PC-3 (cell line): ENCODE measurements at regions not wholly inside any gene's neighbourhood (a gene's known extent, or its start where the extent isn't known, plus 50 kb on each side); places are given as distances from the start of the nearest gene placed in this dataset.

Experiments used
- ATAC-seq: fragments of 200-7000 bp; cut with Tn5 transposase; 2 replicates; pipeline ENCODE4 v1.9.1; 2020; ENCODE audit warnings: mild to moderate bottlenecking, moderate library complexity
- BruUV-seq: library from RNA; stranded (reverse); fragments of 400-500 nt; replicated peaks from 2 replicates; lab custom pipeline; 2021; lab: Mats Ljungman, UMichigan
- CTCF ChIA-PET: fragments of 300-600 bp; sonication (Branson Sonifier 250); formaldehyde crosslinking; loops from one replicate; lab custom pipeline; 2022; ENCODE audit warnings: antibody characterized with exemption; lab: Charles Lee
- POLR2A ChIA-PET: fragments of 300-600 bp; sonication (Branson Sonifier 250); formaldehyde crosslinking; loops from one replicate; lab custom pipeline; 2022; ENCODE audit warnings: antibody characterized with exemption; ENCODE audit not compliant: unreplicated experiment; lab: Charles Lee
- DNase-seq: peaks from one replicate; pipeline ENCODE4 v3.0.0-alpha.2; 2015
- H2AFZ ChIP-seq: fragments of 300-600 bp; sonication (generic); 2 replicates; pipeline ENCODE4 v1.6.0; 2016; ENCODE audit warnings: antibody characterized with exemption, low read length
- H3F3A ChIP-seq: fragments of 300-600 bp; sonication (generic); one replicate; pipeline ENCODE4 v1.6.0; 2017; ENCODE audit warnings: antibody characterized with exemption, low read length, control low read depth, mild to moderate bottlenecking; ENCODE audit not compliant: unreplicated experiment
- H3K27ac ChIP-seq: fragments of 300-600 bp; sonication (generic); 2 replicates; pipeline ENCODE4 v1.5.1; 2016; ENCODE audit warnings: mild to moderate bottlenecking, low read length
- H3K27me3 ChIP-seq: fragments of 300-600 bp; sonication (generic); 2 replicates; pipeline ENCODE4 v1.6.1; 2016; ENCODE audit warnings: low read length, mixed read lengths
- H3K36me3 ChIP-seq: fragments of 300-600 bp; sonication (generic); 2 replicates; pipeline ENCODE4 v1.6.1; 2016; ENCODE audit warnings: low read depth, mixed run types, low read length, mixed read lengths
- H3K4me1 ChIP-seq: fragments of 300-600 bp; sonication (generic); 2 replicates; pipeline ENCODE4 v1.5.1; 2016; ENCODE audit warnings: low read length; ENCODE audit not compliant: insufficient read depth
- H3K4me2 ChIP-seq: fragments of 300-600 bp; sonication (generic); 2 replicates; pipeline ENCODE4 v1.6.0; 2016; ENCODE audit warnings: low read length
- H3K4me3 ChIP-seq: fragments of 300-600 bp; sonication (generic); 2 replicates; pipeline ENCODE4 v1.5.1; 2016; ENCODE audit warnings: mild to moderate bottlenecking, low read length, mixed read lengths
- H3K79me2 ChIP-seq: fragments of 300-600 bp; sonication (generic); 2 replicates; pipeline ENCODE4 v1.6.1; 2017; ENCODE audit warnings: low read length, mixed read lengths
- H3K9ac ChIP-seq: fragments of 300-600 bp; sonication (generic); 2 replicates; pipeline ENCODE4 v1.6.0; 2016; ENCODE audit warnings: mild to moderate bottlenecking, low read length
- H3K9me2 ChIP-seq: fragments of 300-600 bp; sonication (generic); replicated peaks from 2 replicates; pipeline ENCODE4 v1.6.1; 2016; ENCODE audit warnings: mixed run types, low read length, mixed read lengths
- H3K9me3 ChIP-seq: fragments of 300-600 bp; sonication (generic); 2 replicates; pipeline ENCODE4 v1.6.1; 2016; ENCODE audit warnings: low read length, mixed read lengths
- H4K20me1 ChIP-seq: fragments of 300-600 bp; sonication (generic); 2 replicates; pipeline ENCODE4 v1.6.1; 2016; ENCODE audit warnings: low read length, mixed read lengths
- EZH2 ChIP-seq: fragments of 300-600 bp; sonication (generic); IDR thresholded peaks from one replicate; pipeline ENCODE4 v1.6.1; 2017; ENCODE audit warnings: antibody characterized with exemption, mild to moderate bottlenecking, low read length; ENCODE audit not compliant: unreplicated experiment
- EZH2phosphoT487 ChIP-seq: fragments of 300-600 bp; sonication (generic); IDR thresholded peaks from 2 replicates; pipeline ENCODE4 v1.6.1; 2018; ENCODE audit warnings: mild to moderate bottlenecking, antibody characterized with exemption, low read length, borderline replicate concordance
- intact Hi-C: fragments of 100-400 bp; cut with micrococcal nuclease; formaldehyde crosslinking; loops from 2 replicates; pipeline ENCODE4 v1.9.0; 2023
- TF ChIP-seq, protein P1 (sequence below): fragments of 300-600 bp; sonication (generic); conservative IDR thresholded peaks from 2 replicates; pipeline ENCODE4 v1.5.1; 2017; ENCODE audit warnings: antibody characterized with exemption, low read depth, mild to moderate bottlenecking, low read length

DNA sequence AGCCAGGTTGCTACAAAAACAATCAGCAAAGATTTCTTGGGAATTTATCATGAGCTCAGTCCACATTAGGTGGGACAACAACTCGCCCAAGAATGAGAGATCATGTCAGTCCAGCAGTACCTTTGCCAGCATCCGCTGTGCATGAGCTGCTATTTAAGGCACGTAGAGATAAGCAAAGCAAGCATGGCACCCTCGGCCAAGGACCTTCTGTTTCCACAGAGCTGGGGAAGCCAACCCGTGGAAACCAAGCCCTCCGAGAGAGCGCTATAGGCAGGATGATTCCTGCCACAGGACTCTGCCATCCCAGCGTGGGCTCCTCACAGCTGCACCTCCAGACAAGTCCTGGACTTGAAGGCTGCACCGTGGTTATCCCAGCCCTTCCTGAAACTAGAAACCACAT, 189.5 kb upstream of the PPP1R26 start:
- H3K9me2 ChIP-seq = no peaks in the 10 kb centered on the region
- H3K27ac ChIP-seq = no peak overlapping the region
- DNase-seq (no peak), ATAC-seq (no peak)
- H3K9ac ChIP-seq = no peak overlapping the region
- no peaks in the 10 kb centered on the region for H3K9me3 ChIP-seq
- H3K4me3 ChIP-seq = no peak overlapping the region
- POLR2A ChIA-PET = no interaction called here
- H3F3A ChIP-seq = no peaks in the 10 kb centered on the region
- CTCF ChIA-PET = no interaction called here
- no peaks in the 10 kb centered on the region for H3K79me2 ChIP-seq
- H3K4me1 ChIP-seq = no peaks in the 10 kb centered on the region
- no peak for TF ChIP-seq EZH2
- no peaks in the 10 kb centered on the region for H3K36me3 ChIP-seq
- H2AFZ ChIP-seq = no peak overlapping the region
- H3K4me2 ChIP-seq = no peak overlapping the region
- H4K20me1 ChIP-seq = no peaks in the 10 kb centered on the region
- BruUV-seq = no TSS peak
- intact Hi-C loops = no loop called here
- H3K27me3 ChIP-seq = peaks cover 29% of the 10 kb centered on the region

DNA sequence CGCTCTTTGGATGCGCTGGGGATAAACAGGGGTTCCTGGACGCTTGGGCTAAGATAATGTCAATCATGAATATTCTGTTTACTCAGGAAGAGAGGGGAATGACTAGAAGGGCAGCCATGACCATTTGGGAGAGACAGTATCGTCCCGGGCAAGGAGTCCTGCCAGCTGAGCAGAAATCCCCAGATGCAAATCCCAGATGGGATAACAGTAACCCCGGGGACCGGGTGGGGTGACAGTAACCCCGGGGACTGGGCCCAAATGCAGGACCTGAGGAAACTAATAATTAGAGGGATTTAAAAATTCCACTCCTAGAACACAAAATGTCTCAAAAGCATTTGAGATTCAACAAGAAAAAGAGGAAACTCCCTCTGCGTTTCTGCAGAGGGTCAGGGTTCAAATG, 189.0 kb upstream of the PPP1R26 start:
- H4K20me1 ChIP-seq = no peaks in the 10 kb centered on the region
- no peaks in the 10 kb centered on the region for H3K9me2 ChIP-seq
- ATAC-seq (no peak), DNase-seq (no peak)
- H3K4me3 ChIP-seq = no peak overlapping the region
- no peak overlapping the region for H3K9ac ChIP-seq
- H3K79me2 ChIP-seq = no peaks in the 10 kb centered on the region
- BruUV-seq = no TSS peak
- CTCF ChIA-PET = no interaction called here
- H3K9me3 ChIP-seq = no peaks in the 10 kb centered on the region
- peaks cover 29% of the 10 kb centered on the region for H3K27me3 ChIP-seq
- intact Hi-C loops = no loop called here
- H3K4me2 ChIP-seq = no peak overlapping the region
- TF ChIP-seq, protein P1, sequence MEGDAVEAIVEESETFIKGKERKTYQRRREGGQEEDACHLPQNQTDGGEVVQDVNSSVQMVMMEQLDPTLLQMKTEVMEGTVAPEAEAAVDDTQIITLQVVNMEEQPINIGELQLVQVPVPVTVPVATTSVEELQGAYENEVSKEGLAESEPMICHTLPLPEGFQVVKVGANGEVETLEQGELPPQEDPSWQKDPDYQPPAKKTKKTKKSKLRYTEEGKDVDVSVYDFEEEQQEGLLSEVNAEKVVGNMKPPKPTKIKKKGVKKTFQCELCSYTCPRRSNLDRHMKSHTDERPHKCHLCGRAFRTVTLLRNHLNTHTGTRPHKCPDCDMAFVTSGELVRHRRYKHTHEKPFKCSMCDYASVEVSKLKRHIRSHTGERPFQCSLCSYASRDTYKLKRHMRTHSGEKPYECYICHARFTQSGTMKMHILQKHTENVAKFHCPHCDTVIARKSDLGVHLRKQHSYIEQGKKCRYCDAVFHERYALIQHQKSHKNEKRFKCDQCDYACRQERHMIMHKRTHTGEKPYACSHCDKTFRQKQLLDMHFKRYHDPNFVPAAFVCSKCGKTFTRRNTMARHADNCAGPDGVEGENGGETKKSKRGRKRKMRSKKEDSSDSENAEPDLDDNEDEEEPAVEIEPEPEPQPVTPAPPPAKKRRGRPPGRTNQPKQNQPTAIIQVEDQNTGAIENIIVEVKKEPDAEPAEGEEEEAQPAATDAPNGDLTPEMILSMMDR = no peak
- TF ChIP-seq EZH2 = no peak
- no peak for TF ChIP-seq EZH2phosphoT487
- no peaks in the 10 kb centered on the region for H3F3A ChIP-seq
- H3K36me3 ChIP-seq = no peaks in the 10 kb centered on the region
- no peak overlapping the region for H2AFZ ChIP-seq
- POLR2A ChIA-PET = no interaction called here
- no peaks in the 10 kb centered on the region for H3K4me1 ChIP-seq
- no peak overlapping the region for H3K27ac ChIP-seq

DNA sequence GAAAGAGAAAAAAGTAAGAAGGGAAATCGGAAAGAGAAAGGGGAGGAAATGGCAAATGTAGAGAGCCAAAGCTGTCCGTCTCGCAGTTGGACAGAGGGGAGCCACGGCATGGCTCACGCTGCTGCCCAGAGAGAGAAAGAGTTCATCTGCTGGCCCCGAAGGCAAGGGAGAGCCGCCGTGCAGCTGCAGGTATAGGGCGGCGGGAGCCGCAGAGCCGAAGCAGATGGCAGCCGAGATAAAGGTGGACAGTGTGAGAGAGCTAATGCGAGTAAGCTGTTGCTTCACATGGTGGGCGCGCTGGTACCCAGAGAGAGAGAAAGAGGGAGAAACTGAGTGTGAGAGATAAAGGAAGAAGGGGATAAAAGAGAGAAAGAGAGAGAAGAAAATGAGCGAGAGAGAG, 188.4 kb upstream of the PPP1R26 start:
- ATAC-seq (no peak), DNase-seq (no peak)
- Histone ChIP-seq H3K79me2 (no peaks in the 10 kb centered on the region), H4K20me1 (no peaks in the 10 kb centered on the region), H3F3A (no peaks in the 10 kb centered on the region), H3K4me3 (no peak overlapping the region), H3K27ac (no peak overlapping the region), H3K27me3 (peaks cover 34% of the 10 kb centered on the region), H3K9me2 (no peaks in the 10 kb centered on the region), H3K36me3 (no peaks in the 10 kb centered on the region), H3K4me2 (no peak overlapping the region), H3K4me1 (no peaks in the 10 kb centered on the region), H2AFZ (no peak overlapping the region), H3K9ac (no peak overlapping the region), H3K9me3 (no peaks in the 10 kb centered on the region)
- ChIA-PET CTCF (no interaction called here), POLR2A (no interaction called here)
- intact Hi-C loops = no loop called here
- no peak for TF ChIP-seq EZH2phosphoT487
- BruUV-seq = no TSS peak

DNA sequence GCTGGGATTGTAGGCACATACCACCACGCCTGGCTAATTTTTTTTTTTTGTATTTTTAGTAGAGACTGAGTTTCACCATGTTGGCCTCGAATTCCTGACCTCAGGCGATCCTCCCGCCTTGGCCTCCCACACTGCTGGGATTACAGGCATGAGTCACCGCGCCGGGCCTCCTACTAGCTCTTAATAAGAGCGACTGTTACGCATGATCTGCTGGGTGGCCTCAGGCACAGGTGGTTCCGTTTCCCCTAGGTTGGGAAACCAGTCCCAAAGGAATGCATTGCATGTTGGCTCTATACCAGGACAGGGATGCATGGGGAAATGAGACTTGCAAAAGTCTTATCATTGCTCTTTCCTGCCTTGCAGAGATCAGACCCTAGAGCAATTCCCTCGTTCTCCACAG, 184.7 kb upstream of the PPP1R26 start:
- no peaks in the 10 kb centered on the region for H3F3A ChIP-seq
- no peak overlapping the region for H3K9ac ChIP-seq
- H3K4me3 ChIP-seq = no peak overlapping the region
- TF ChIP-seq EZH2phosphoT487 = no peak
- intact Hi-C loops = no loop called here
- ChIA-PET POLR2A (no interaction called here), CTCF (no interaction called here)
- H3K27me3 ChIP-seq = peaks cover 58% of the 10 kb centered on the region
- no peaks in the 10 kb centered on the region for H4K20me1 ChIP-seq
- H2AFZ ChIP-seq = no peak overlapping the region
- H3K9me3 ChIP-seq = no peaks in the 10 kb centered on the region
- no peaks in the 10 kb centered on the region for H3K36me3 ChIP-seq
- H3K79me2 ChIP-seq = no peaks in the 10 kb centered on the region
- no peaks in the 10 kb centered on the region for H3K9me2 ChIP-seq
- H3K27ac ChIP-seq = no peak overlapping the region
- no TSS peak for BruUV-seq
- H3K4me2 ChIP-seq = no peak overlapping the region
- DNase-seq (peak; percentile 31), ATAC-seq (no peak)
- no peaks in the 10 kb centered on the region for H3K4me1 ChIP-seq
